ENCODE measurements at regions not wholly inside any gene's neighbourhood (a gene's known extent, or its start where the extent isn't known, plus 50 kb on each side); places are given as distances from the start of the nearest gene placed in this dataset.

- DNase-seq: no peak
Observed at GRCh38 chr6:10303608-10304506, 111.0 kb downstream of the TFAP2A start.

GRCh38 chr6:10302566-10303235, 112.2 kb downstream of the TFAP2A start:
- no peak for DNase-seq

- no peak for DNase-seq
Observed at GRCh38 chr6:10300071-10300470, 114.8 kb downstream of the TFAP2A start.

- DNase-seq: no peak
Observed at GRCh38 chr6:10297832-10298231, 117.0 kb downstream of the TFAP2A start.

GRCh38 chr6:10278746-10279145, 136.1 kb downstream of the TFAP2A start:
- DNase-seq: no peak

- no peak for DNase-seq
Observed at GRCh38 chr6:10276660-10277287, 138.1 kb downstream of the TFAP2A start.

GRCh38 chr6:10276106-10276505, 138.8 kb downstream of the TFAP2A start:
- DNase-seq: no peak

- DNase-seq: no peak
Observed at GRCh38 chr6:10272591-10272990, 142.3 kb downstream of the TFAP2A start.

GRCh38 chr6:10271982-10272381, 142.9 kb downstream of the TFAP2A start:
- DNase-seq: no peak

GRCh38 chr6:10269814-10270472, 144.9 kb downstream of the TFAP2A start:
- no peak for DNase-seq

- DNase-seq: no peak
Observed at GRCh38 chr6:10268611-10269310, 146.1 kb downstream of the TFAP2A start.

- no peak for DNase-seq
Observed at GRCh38 chr6:10268111-10268510, 146.8 kb downstream of the TFAP2A start.

GRCh38 chr6:10266462-10266861, 148.4 kb downstream of the TFAP2A start:
- no peak for DNase-seq

- no peak for DNase-seq
Observed at GRCh38 chr6:10266061-10266460, 148.8 kb downstream of the TFAP2A start.

- DNase-seq: no peak
Observed at GRCh38 chr6:10262505-10262904, 152.4 kb downstream of the TFAP2A start.

GRCh38 chr6:10259671-10260070, 155.2 kb downstream of the TFAP2A start:
- no peak for DNase-seq

- DNase-seq: no peak
Observed at GRCh38 chr6:10258341-10258740, 156.5 kb downstream of the TFAP2A start.

GRCh38 chr6:10256113-10256690, 158.7 kb downstream of the TFAP2A start:
- no peak for DNase-seq

- no peak for DNase-seq
Observed at GRCh38 chr6:10250655-10251220, 164.1 kb downstream of the TFAP2A start.

GRCh38 chr6:10248378-10248843, 166.5 kb downstream of the TFAP2A start:
- no peak for DNase-seq

- no peak for DNase-seq
Observed at GRCh38 chr6:10237298-10238038, 177.4 kb downstream of the TFAP2A start.
